Right ventricle myocardium inferior (tissue), 1 donor: ENCODE measurements at regions not wholly inside any gene's neighbourhood (a gene's known extent, or its start where the extent isn't known, plus 50 kb on each side); places are given as distances from the start of the nearest gene placed in this dataset.

Experiments
- ATAC-seq: fragments of 200-7000 bp; cut with Tn5 transposase; one replicate; pipeline ENCODE4 v1.9.1; 2020; ENCODE audit warnings: mild to moderate bottlenecking, moderate library complexity
- DNase-seq: peaks from one replicate; pipeline ENCODE4 v3.0.0; 2021; ENCODE audit errors: missing footprints
- intact Hi-C: fragments of 100-400 bp; cut with DNase I; formaldehyde crosslinking; loops from one replicate; pipeline ENCODE4 v1.11.0; 2022
- donor health status: DM: no; HTN: yes; CAD: no; lungs with severe emphysema.

- intact Hi-C loops = no loop called here
- DNase-seq (no peak), ATAC-seq (no peak)
Measured at GRCh38 chr3:153093629-153094028, 68.4 kb upstream of the RAP2B start.

- DNase-seq = no peak
- no peak for ATAC-seq
- intact Hi-C loops = no loop called here
Measured at GRCh38 chr3:153094386-153094785, 67.6 kb upstream of the RAP2B start.

GRCh38 chr3:153095441-153095840 lies 66.6 kb upstream of the RAP2B start:
- intact Hi-C loops = no loop called here
- DNase-seq (no peak), ATAC-seq (no peak)

- intact Hi-C loops = no loop called here
- DNase-seq (no peak), ATAC-seq (no peak)
Measured at GRCh38 chr3:153096731-153097131, 65.3 kb upstream of the RAP2B start.

- DNase-seq (no peak), ATAC-seq (no peak)
- intact Hi-C loops = no loop called here
Measured at GRCh38 chr3:153097213-153097612, 64.8 kb upstream of the RAP2B start.

GRCh38 chr3:153099131-153099530 lies 62.9 kb upstream of the RAP2B start:
- ATAC-seq (no peak), DNase-seq (no peak)
- intact Hi-C loops = no loop called here

GRCh38 chr3:153103406-153103945 lies 58.5 kb upstream of the RAP2B start:
- ATAC-seq (no peak), DNase-seq (no peak)
- intact Hi-C loops = no loop called here

GRCh38 chr3:153110041-153110440 lies 52.0 kb upstream of the RAP2B start:
- intact Hi-C loops = no loop called here
- no peak for ATAC-seq
- DNase-seq = no peak

GRCh38 chr3:153111016-153111415 lies 51.0 kb upstream of the RAP2B start:
- DNase-seq = no peak
- ATAC-seq = no peak
- intact Hi-C loops = no loop called here
